ENCODE measurements at regions not wholly inside any gene's neighbourhood (a gene's known extent, or its start where the extent isn't known, plus 50 kb on each side); places are given as distances from the start of the nearest gene placed in this dataset.

- Histone ChIP-seq H3K9ac (ENCODE audit: low read length in 5 of 5) (no peak overlapping the region), H3K4me3 (ENCODE audit: low read depth in 1 of 5, low read length in 5 of 5) (no peak overlapping the region)
Measured at GRCh38 chr2:220434385-220434784, 807.0 kb downstream of the SLC4A3 start.

GRCh38 chr2:220437938-220438337 lies 810.5 kb downstream of the SLC4A3 start:
- Histone ChIP-seq H3K9ac (ENCODE audit: low read length in 5 of 5) (no peak overlapping the region), H3K36me3 (ENCODE audit: control insufficient read depth in 5 of 5, insufficient read depth in 5 of 5, low read length in 5 of 5) (no peaks in the 10 kb centered on the region), H3K4me3 (ENCODE audit: low read depth in 1 of 5, low read length in 5 of 5) (no peak overlapping the region), H3K4me1 (ENCODE audit: control insufficient read depth in 5 of 5, insufficient read depth in 5 of 5, low read length in 5 of 5) (no peaks in the 10 kb centered on the region), H3K27me3 (ENCODE audit: control insufficient read depth in 5 of 5, insufficient read depth in 4 of 5, low read length in 5 of 5) (no peaks in the 10 kb centered on the region), H3K9me3 (ENCODE audit: control insufficient read depth in 5 of 5, low read length in 5 of 5) (no peaks in the 10 kb centered on the region), H3K27ac (ENCODE audit: low read depth, low read length) (no peak overlapping the region)

More at GRCh38 chr2:220434385-220434784, 807.0 kb downstream of the SLC4A3 start:
- Histone ChIP-seq H3K27me3 (ENCODE audit: control insufficient read depth in 5 of 5, insufficient read depth in 4 of 5, low read length in 5 of 5) (no peaks in the 10 kb centered on the region), H3K36me3 (ENCODE audit: control insufficient read depth in 5 of 5, insufficient read depth in 5 of 5, low read length in 5 of 5) (no peaks in the 10 kb centered on the region), H3K9me3 (ENCODE audit: control insufficient read depth in 5 of 5, low read length in 5 of 5) (no peaks in the 10 kb centered on the region), H3K27ac (ENCODE audit: low read depth, low read length) (no peak overlapping the region), H3K4me1 (ENCODE audit: control insufficient read depth in 5 of 5, insufficient read depth in 5 of 5, low read length in 5 of 5) (no peaks in the 10 kb centered on the region)

GRCh38 chr2:220440731-220441130 lies 813.3 kb downstream of the SLC4A3 start:
- Histone ChIP-seq H3K9ac (ENCODE audit: low read length in 5 of 5) (no peak overlapping the region), H3K36me3 (ENCODE audit: control insufficient read depth in 5 of 5, insufficient read depth in 5 of 5, low read length in 5 of 5) (no peaks in the 10 kb centered on the region), H3K4me3 (ENCODE audit: low read depth in 1 of 5, low read length in 5 of 5) (no peak overlapping the region), H3K9me3 (ENCODE audit: control insufficient read depth in 5 of 5, low read length in 5 of 5) (no peaks in the 10 kb centered on the region), H3K27ac (ENCODE audit: low read depth, low read length) (no peak overlapping the region), H3K4me1 (ENCODE audit: control insufficient read depth in 5 of 5, insufficient read depth in 5 of 5, low read length in 5 of 5) (no peaks in the 10 kb centered on the region), H3K27me3 (ENCODE audit: control insufficient read depth in 5 of 5, insufficient read depth in 4 of 5, low read length in 5 of 5) (no peaks in the 10 kb centered on the region)

GRCh38 chr2:220441404-220441803 lies 814.0 kb downstream of the SLC4A3 start:
- Histone ChIP-seq H3K36me3 (ENCODE audit: control insufficient read depth in 5 of 5, insufficient read depth in 5 of 5, low read length in 5 of 5) (no peaks in the 10 kb centered on the region), H3K4me3 (ENCODE audit: low read depth in 1 of 5, low read length in 5 of 5) (no peak overlapping the region), H3K9me3 (ENCODE audit: control insufficient read depth in 5 of 5, low read length in 5 of 5) (no peaks in the 10 kb centered on the region), H3K27me3 (ENCODE audit: control insufficient read depth in 5 of 5, insufficient read depth in 4 of 5, low read length in 5 of 5) (no peaks in the 10 kb centered on the region), H3K9ac (ENCODE audit: low read length in 5 of 5) (no peak overlapping the region), H3K4me1 (ENCODE audit: control insufficient read depth in 5 of 5, insufficient read depth in 5 of 5, low read length in 5 of 5) (no peaks in the 10 kb centered on the region), H3K27ac (ENCODE audit: low read depth, low read length) (no peak overlapping the region)

- Histone ChIP-seq H3K9me3 (ENCODE audit: control insufficient read depth in 5 of 5, low read length in 5 of 5) (no peaks in the 10 kb centered on the region), H3K27me3 (ENCODE audit: control insufficient read depth in 5 of 5, insufficient read depth in 4 of 5, low read length in 5 of 5) (no peaks in the 10 kb centered on the region), H3K36me3 (ENCODE audit: control insufficient read depth in 5 of 5, insufficient read depth in 5 of 5, low read length in 5 of 5) (no peaks in the 10 kb centered on the region), H3K9ac (ENCODE audit: low read length in 5 of 5) (no peak overlapping the region), H3K27ac (ENCODE audit: low read depth, low read length) (no peak overlapping the region), H3K4me3 (ENCODE audit: low read depth in 1 of 5, low read length in 5 of 5) (no peak overlapping the region), H3K4me1 (ENCODE audit: control insufficient read depth in 5 of 5, insufficient read depth in 5 of 5, low read length in 5 of 5) (no peaks in the 10 kb centered on the region)
Measured at GRCh38 chr2:220442012-220442411, 814.6 kb downstream of the SLC4A3 start.

GRCh38 chr2:220445429-220446105 lies 818.1 kb downstream of the SLC4A3 start:
- Histone ChIP-seq H3K27me3 (ENCODE audit: control insufficient read depth in 5 of 5, insufficient read depth in 4 of 5, low read length in 5 of 5) (no peaks in the 10 kb centered on the region), H3K4me3 (ENCODE audit: low read depth in 1 of 5, low read length in 5 of 5) (no peak overlapping the region), H3K36me3 (ENCODE audit: control insufficient read depth in 5 of 5, insufficient read depth in 5 of 5, low read length in 5 of 5) (no peaks in the 10 kb centered on the region), H3K27ac (ENCODE audit: low read depth, low read length) (no peak overlapping the region), H3K9ac (ENCODE audit: low read length in 5 of 5) (no peak overlapping the region), H3K4me1 (ENCODE audit: control insufficient read depth in 5 of 5, insufficient read depth in 5 of 5, low read length in 5 of 5) (peaks cover 0 to 4% (median 0%) of the 10 kb centered on the region in 5 donors), H3K9me3 (ENCODE audit: control insufficient read depth in 5 of 5, low read length in 5 of 5) (no peaks in the 10 kb centered on the region)

- no peaks in the 10 kb centered on the region for H3K36me3 ChIP-seq (ENCODE audit: control insufficient read depth in 5 of 5, insufficient read depth in 5 of 5, low read length in 5 of 5)
- no peak overlapping the region for H3K9ac ChIP-seq (ENCODE audit: low read length in 5 of 5)
- no peaks in the 10 kb centered on the region for H3K9me3 ChIP-seq (ENCODE audit: control insufficient read depth in 5 of 5, low read length in 5 of 5)
- H3K27ac ChIP-seq (ENCODE audit: low read depth, low read length) = no peak overlapping the region
- no peaks in the 10 kb centered on the region for H3K27me3 ChIP-seq (ENCODE audit: control insufficient read depth in 5 of 5, insufficient read depth in 4 of 5, low read length in 5 of 5)
- no peak overlapping the region for H3K4me3 ChIP-seq (ENCODE audit: low read depth in 1 of 5, low read length in 5 of 5)
- H3K4me1 ChIP-seq (ENCODE audit: control insufficient read depth in 5 of 5, insufficient read depth in 5 of 5, low read length in 5 of 5) = peaks cover 0 to 11% (median 0%) of the 10 kb centered on the region in 5 donors
Measured at GRCh38 chr2:220446106-220446712, 818.8 kb downstream of the SLC4A3 start.

- Histone ChIP-seq H3K27me3 (ENCODE audit: control insufficient read depth in 5 of 5, insufficient read depth in 4 of 5, low read length in 5 of 5) (peaks cover 0 to 4% (median 0%) of the 10 kb centered on the region in 5 donors), H3K4me1 (ENCODE audit: control insufficient read depth in 5 of 5, insufficient read depth in 5 of 5, low read length in 5 of 5) (peaks cover 0 to 13% (median 0%) of the 10 kb centered on the region in 5 donors), H3K27ac (ENCODE audit: low read depth, low read length) (no peak overlapping the region), H3K9ac (ENCODE audit: low read length in 5 of 5) (no peak overlapping the region), H3K36me3 (ENCODE audit: control insufficient read depth in 5 of 5, insufficient read depth in 5 of 5, low read length in 5 of 5) (no peaks in the 10 kb centered on the region), H3K4me3 (ENCODE audit: low read depth in 1 of 5, low read length in 5 of 5) (no peak overlapping the region), H3K9me3 (ENCODE audit: control insufficient read depth in 5 of 5, low read length in 5 of 5) (peaks cover 0 to 2% (median 0%) of the 10 kb centered on the region in 5 donors)
Measured at GRCh38 chr2:220450846-220451245, 823.4 kb downstream of the SLC4A3 start.

- peaks cover 0 to 4% (median 0%) of the 10 kb centered on the region in 5 donors for H3K27me3 ChIP-seq (ENCODE audit: control insufficient read depth in 5 of 5, insufficient read depth in 4 of 5, low read length in 5 of 5)
- peaks cover 0 to 2% (median 0%) of the 10 kb centered on the region in 5 donors for H3K9me3 ChIP-seq (ENCODE audit: control insufficient read depth in 5 of 5, low read length in 5 of 5)
- H3K27ac ChIP-seq (ENCODE audit: low read depth, low read length) = no peak overlapping the region
- no peak overlapping the region for H3K9ac ChIP-seq (ENCODE audit: low read length in 5 of 5)
- peaks cover 0 to 13% (median 0%) of the 10 kb centered on the region in 5 donors for H3K4me1 ChIP-seq (ENCODE audit: control insufficient read depth in 5 of 5, insufficient read depth in 5 of 5, low read length in 5 of 5)
- H3K4me3 ChIP-seq (ENCODE audit: low read depth in 1 of 5, low read length in 5 of 5) = no peak overlapping the region
- no peaks in the 10 kb centered on the region for H3K36me3 ChIP-seq (ENCODE audit: control insufficient read depth in 5 of 5, insufficient read depth in 5 of 5, low read length in 5 of 5)
Measured at GRCh38 chr2:220451438-220451837, 824.0 kb downstream of the SLC4A3 start.

GRCh38 chr2:220452561-220452960 lies 825.1 kb downstream of the SLC4A3 start:
- Histone ChIP-seq H3K4me1 (ENCODE audit: control insufficient read depth in 5 of 5, insufficient read depth in 5 of 5, low read length in 5 of 5) (peaks cover 0 to 13% (median 0%) of the 10 kb centered on the region in 5 donors), H3K9me3 (ENCODE audit: control insufficient read depth in 5 of 5, low read length in 5 of 5) (peaks cover 0 to 2% (median 0%) of the 10 kb centered on the region in 5 donors), H3K36me3 (ENCODE audit: control insufficient read depth in 5 of 5, insufficient read depth in 5 of 5, low read length in 5 of 5) (no peaks in the 10 kb centered on the region), H3K4me3 (ENCODE audit: low read depth in 1 of 5, low read length in 5 of 5) (no peak overlapping the region), H3K9ac (ENCODE audit: low read length in 5 of 5) (no peak overlapping the region), H3K27me3 (ENCODE audit: control insufficient read depth in 5 of 5, insufficient read depth in 4 of 5, low read length in 5 of 5) (peaks cover 0 to 4% (median 0%) of the 10 kb centered on the region in 5 donors), H3K27ac (ENCODE audit: low read depth, low read length) (no peak overlapping the region)

All from subcutaneous abdominal adipose tissue (tissue), 5 donors.